C4-2B (cell line): ENCODE measurements at regions not wholly inside any gene's neighbourhood (a gene's known extent, or its start where the extent isn't known, plus 50 kb on each side); places are given as distances from the start of the nearest gene placed in this dataset.

Experiments used
- H3K27ac ChIP-seq: fragments of 450-650 bp; 2 replicates; pipeline ENCODE4 v1.5.1; 2017
- ZFX ChIP-seq: fragments of 450-650 bp; IDR thresholded peaks from 2 replicates; pipeline ENCODE4 v1.6.1; 2017
- TF ChIP-seq, protein P1 (sequence below): fragments of 450-650 bp; conservative IDR thresholded peaks from 2 replicates; pipeline ENCODE4 v1.5.1; 2017; ENCODE audit warnings: mild to moderate bottlenecking

DNA sequence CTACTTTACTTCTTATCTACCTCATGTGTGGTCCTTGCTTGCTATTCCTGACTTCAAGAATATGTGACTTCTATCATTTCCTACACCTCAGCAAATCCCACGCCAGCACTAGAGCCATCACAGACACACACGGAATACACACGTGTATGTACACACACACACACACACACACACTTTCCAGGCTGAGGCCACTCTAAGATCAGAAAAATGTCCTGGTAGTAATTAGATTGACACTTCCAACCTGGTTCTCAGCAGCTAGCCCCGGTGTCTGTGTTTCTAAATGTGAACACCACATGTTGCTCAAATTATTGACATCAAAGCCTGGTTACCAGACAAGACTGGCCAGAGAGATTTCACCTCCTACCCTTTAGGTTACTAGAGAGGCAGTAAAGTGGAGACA, 54.1 kb upstream of the SASH1 start:
- no peak for TF ChIP-seq ZFX
- TF ChIP-seq, protein P1, sequence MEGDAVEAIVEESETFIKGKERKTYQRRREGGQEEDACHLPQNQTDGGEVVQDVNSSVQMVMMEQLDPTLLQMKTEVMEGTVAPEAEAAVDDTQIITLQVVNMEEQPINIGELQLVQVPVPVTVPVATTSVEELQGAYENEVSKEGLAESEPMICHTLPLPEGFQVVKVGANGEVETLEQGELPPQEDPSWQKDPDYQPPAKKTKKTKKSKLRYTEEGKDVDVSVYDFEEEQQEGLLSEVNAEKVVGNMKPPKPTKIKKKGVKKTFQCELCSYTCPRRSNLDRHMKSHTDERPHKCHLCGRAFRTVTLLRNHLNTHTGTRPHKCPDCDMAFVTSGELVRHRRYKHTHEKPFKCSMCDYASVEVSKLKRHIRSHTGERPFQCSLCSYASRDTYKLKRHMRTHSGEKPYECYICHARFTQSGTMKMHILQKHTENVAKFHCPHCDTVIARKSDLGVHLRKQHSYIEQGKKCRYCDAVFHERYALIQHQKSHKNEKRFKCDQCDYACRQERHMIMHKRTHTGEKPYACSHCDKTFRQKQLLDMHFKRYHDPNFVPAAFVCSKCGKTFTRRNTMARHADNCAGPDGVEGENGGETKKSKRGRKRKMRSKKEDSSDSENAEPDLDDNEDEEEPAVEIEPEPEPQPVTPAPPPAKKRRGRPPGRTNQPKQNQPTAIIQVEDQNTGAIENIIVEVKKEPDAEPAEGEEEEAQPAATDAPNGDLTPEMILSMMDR = no peak
- H3K27ac ChIP-seq = no peak overlapping the region

DNA sequence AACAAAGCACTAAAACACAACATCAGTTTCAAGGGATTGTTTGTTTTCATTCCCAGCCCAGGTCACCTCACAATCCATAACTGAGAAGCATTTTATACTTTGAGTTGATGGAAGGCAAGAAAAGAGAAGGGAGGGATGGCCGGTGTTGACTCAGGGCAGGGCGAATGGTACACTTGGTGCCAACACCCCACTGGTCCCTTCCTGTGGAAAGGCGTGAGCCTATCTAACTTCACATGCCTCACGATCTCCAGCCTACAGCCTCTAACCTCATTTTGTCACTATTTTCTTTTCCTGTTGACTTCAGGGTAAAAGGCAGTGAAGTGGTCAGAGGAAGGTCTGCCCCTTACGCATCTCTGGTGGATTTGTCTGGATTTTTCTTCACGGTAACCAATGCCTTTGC, 53.5 kb upstream of the SASH1 start:
- no peak overlapping the region for H3K27ac ChIP-seq
- TF ChIP-seq ZFX = no peak
- TF ChIP-seq, protein P1 = no peak

DNA sequence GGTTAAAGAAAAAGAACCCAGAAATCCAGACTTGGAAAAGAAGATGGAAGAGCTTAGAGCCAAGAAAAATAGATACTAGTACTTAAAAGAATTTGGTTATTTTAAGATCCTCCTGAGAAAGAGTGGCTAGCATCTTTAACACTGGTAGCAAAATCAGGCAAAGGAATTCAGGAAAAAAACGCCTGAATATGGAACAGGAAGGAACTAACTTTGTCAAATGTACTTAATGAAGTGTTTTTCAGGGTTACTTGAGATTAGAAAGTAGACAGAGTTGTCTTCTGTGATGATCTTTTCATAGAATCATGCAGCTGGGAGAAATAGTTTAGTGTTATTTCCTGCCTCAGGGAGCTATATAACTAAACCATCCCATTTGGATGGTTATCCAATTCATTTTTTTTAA, 50.8 kb upstream of the SASH1 start:
- H3K27ac ChIP-seq = no peak overlapping the region
- TF ChIP-seq, protein P1 = no peak
- no peak for TF ChIP-seq ZFX
